A549 (cell line): ENCODE measurements at regions not wholly inside any gene's neighbourhood (a gene's known extent, or its start where the extent isn't known, plus 50 kb on each side); places are given as distances from the start of the nearest gene placed in this dataset.

Experiments used
- HDAC2 ChIP-seq: fragments of 200-600 bp; sonication (generic); IDR thresholded peaks from 2 replicates; pipeline ENCODE4 v1.6.1; 2016
- HOXB5 ChIP-seq: fragments of 250-450 bp; sonication (Bioruptor Pico); IDR thresholded peaks from 2 replicates; pipeline ENCODE4 v1.5.0; 2020; ENCODE audit warnings: mild to moderate bottlenecking, moderate library complexity
- MAX ChIP-seq: IDR thresholded peaks from 2 replicates; pipeline ENCODE4 v1.6.1; 2012
- POLR2A ChIP-seq: IDR thresholded peaks from 2 replicates; pipeline ENCODE4 v1.6.1; 2012; ENCODE audit warnings: mild to moderate bottlenecking, low read length
- SREBF2 ChIP-seq: fragments of 450-650 bp; IDR thresholded peaks from 2 replicates; pipeline ENCODE4 v1.6.1; 2014; ENCODE audit warnings: mild to moderate bottlenecking, moderate library complexity
- TF ChIP-seq, protein P1 (sequence below): fragments of >200 bp; sonication (Bioruptor Twin); formaldehyde crosslinking; IDR thresholded peaks from 3 replicates; pipeline ENCODE4 v1.5.1; 2016

GRCh38 chr2:125591954-125592353 is 1064.0 kb upstream of the GYPC start:
- TF ChIP-seq, protein P1, sequence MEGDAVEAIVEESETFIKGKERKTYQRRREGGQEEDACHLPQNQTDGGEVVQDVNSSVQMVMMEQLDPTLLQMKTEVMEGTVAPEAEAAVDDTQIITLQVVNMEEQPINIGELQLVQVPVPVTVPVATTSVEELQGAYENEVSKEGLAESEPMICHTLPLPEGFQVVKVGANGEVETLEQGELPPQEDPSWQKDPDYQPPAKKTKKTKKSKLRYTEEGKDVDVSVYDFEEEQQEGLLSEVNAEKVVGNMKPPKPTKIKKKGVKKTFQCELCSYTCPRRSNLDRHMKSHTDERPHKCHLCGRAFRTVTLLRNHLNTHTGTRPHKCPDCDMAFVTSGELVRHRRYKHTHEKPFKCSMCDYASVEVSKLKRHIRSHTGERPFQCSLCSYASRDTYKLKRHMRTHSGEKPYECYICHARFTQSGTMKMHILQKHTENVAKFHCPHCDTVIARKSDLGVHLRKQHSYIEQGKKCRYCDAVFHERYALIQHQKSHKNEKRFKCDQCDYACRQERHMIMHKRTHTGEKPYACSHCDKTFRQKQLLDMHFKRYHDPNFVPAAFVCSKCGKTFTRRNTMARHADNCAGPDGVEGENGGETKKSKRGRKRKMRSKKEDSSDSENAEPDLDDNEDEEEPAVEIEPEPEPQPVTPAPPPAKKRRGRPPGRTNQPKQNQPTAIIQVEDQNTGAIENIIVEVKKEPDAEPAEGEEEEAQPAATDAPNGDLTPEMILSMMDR, result no peak
- TF ChIP-seq POLR2A, result no peak
- TF ChIP-seq SREBF2, result no peak
- no peak for TF ChIP-seq HDAC2
- TF ChIP-seq HOXB5 (CRISPR knock-in tag), result no peak
- no peak for TF ChIP-seq MAX
